ENCODE measurements at regions not wholly inside any gene's neighbourhood (a gene's known extent, or its start where the extent isn't known, plus 50 kb on each side); places are given as distances from the start of the nearest gene placed in this dataset.

DNA sequence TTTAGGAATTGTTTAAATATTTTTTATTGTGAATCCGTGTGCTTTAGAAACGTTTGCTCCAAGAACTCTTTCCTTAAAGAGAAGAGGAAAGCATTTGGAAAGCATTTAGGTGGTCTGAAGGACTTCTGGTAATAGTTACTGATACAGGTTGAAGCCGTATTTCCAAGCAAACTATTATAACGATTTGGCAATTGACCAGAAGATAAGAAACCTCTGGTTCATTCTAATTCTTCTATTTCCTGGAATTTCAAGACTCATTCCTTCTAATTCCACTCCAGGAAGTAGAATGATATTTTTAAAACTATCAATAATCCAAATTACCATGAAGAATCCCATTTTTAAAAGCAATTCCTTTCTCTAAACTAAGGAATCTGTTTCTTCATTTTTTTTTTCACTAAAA lies 158.9 kb upstream of the AGR3 start:
- TF ChIP-seq, protein P1, sequence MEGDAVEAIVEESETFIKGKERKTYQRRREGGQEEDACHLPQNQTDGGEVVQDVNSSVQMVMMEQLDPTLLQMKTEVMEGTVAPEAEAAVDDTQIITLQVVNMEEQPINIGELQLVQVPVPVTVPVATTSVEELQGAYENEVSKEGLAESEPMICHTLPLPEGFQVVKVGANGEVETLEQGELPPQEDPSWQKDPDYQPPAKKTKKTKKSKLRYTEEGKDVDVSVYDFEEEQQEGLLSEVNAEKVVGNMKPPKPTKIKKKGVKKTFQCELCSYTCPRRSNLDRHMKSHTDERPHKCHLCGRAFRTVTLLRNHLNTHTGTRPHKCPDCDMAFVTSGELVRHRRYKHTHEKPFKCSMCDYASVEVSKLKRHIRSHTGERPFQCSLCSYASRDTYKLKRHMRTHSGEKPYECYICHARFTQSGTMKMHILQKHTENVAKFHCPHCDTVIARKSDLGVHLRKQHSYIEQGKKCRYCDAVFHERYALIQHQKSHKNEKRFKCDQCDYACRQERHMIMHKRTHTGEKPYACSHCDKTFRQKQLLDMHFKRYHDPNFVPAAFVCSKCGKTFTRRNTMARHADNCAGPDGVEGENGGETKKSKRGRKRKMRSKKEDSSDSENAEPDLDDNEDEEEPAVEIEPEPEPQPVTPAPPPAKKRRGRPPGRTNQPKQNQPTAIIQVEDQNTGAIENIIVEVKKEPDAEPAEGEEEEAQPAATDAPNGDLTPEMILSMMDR (IDR thresholded peaks at IDR 0.05; ENCODE audit: low read length), result no peak
- TF ChIP-seq EZH2 (IDR thresholded peaks at IDR 0.05; ENCODE audit: borderline replicate concordance, low read length), result no peak
